ENCODE measurements at regions not wholly inside any gene's neighbourhood (a gene's known extent, or its start where the extent isn't known, plus 50 kb on each side); places are given as distances from the start of the nearest gene placed in this dataset.
A peak's percentile ranks its signal among the peaks of the same experiment; 100 is the strongest.

GRCh38 chr3:83515123-83515522 lies 1443.7 kb upstream of the CADM2 start:
- no peak for TF ChIP-seq CREB5 (CRISPR knock-in tag; IDR thresholded peaks at IDR 0.05; ENCODE audit: low read depth)
- no peak for TF ChIP-seq ESRRG (CRISPR knock-in tag; IDR thresholded peaks at IDR 0.05)
- TF ChIP-seq BACH2 (CRISPR knock-in tag; IDR thresholded peaks at IDR 0.05; ENCODE audit: borderline replicate concordance): no peak
- TF ChIP-seq PPARA (CRISPR knock-in tag; IDR thresholded peaks at IDR 0.05; ENCODE audit: borderline replicate concordance): no peak

GRCh38 chr3:83523470-83524073 lies 1435.2 kb upstream of the CADM2 start:
- ATAC-seq: peak; percentile 100

More at GRCh38 chr3:83515123-83515522, 1443.7 kb upstream of the CADM2 start:
- ATAC-seq: no peak

GRCh38 chr3:83524901-83525300 lies 1433.9 kb upstream of the CADM2 start:
- no peak for TF ChIP-seq CREB5 (CRISPR knock-in tag; IDR thresholded peaks at IDR 0.05; ENCODE audit: low read depth)
- no peak for TF ChIP-seq ZFP30 (CRISPR knock-in tag; IDR thresholded peaks at IDR 0.05)
- TF ChIP-seq ZNF70 (CRISPR knock-in tag; IDR thresholded peaks at IDR 0.05): no peak
- TF ChIP-seq SNAI2 (CRISPR knock-in tag; IDR thresholded peaks at IDR 0.05): no peak
- TF ChIP-seq GLIS3 (CRISPR knock-in tag; IDR thresholded peaks at IDR 0.05): no peak
- TF ChIP-seq ESRRG (CRISPR knock-in tag; IDR thresholded peaks at IDR 0.05): no peak
- TF ChIP-seq ISL1 (CRISPR knock-in tag; IDR thresholded peaks at IDR 0.05): no peak
- no peak for TF ChIP-seq TCF4 (CRISPR knock-in tag; IDR thresholded peaks at IDR 0.05; ENCODE audit: borderline replicate concordance)
- no peak for TF ChIP-seq CSDC2 (CRISPR knock-in tag; IDR thresholded peaks at IDR 0.05)
- TF ChIP-seq OSR1 (CRISPR knock-in tag; IDR thresholded peaks at IDR 0.05): no peak
- TF ChIP-seq TOX (CRISPR knock-in tag; IDR thresholded peaks at IDR 0.05; ENCODE audit: borderline replicate concordance): no peak
- no peak for TF ChIP-seq CSRNP3 (CRISPR knock-in tag; IDR thresholded peaks at IDR 0.05)
- no peak for TF ChIP-seq ZC3H10 (CRISPR knock-in tag; IDR thresholded peaks at IDR 0.05)
- ATAC-seq: no peak

More at GRCh38 chr3:83523470-83524073, 1435.2 kb upstream of the CADM2 start:
- TF ChIP-seq BACH2 (CRISPR knock-in tag; IDR thresholded peaks at IDR 0.05; ENCODE audit: borderline replicate concordance): no peak
- no peak for TF ChIP-seq OSR1 (CRISPR knock-in tag; IDR thresholded peaks at IDR 0.05)
- TF ChIP-seq ARNTL (CRISPR knock-in tag; IDR thresholded peaks at IDR 0.05; ENCODE audit: borderline replicate concordance, low read depth): no peak
- no peak for TF ChIP-seq CSRNP3 (CRISPR knock-in tag; IDR thresholded peaks at IDR 0.05)
- no peak for TF ChIP-seq POU6F1 (CRISPR knock-in tag; IDR thresholded peaks at IDR 0.05; ENCODE audit: borderline replicate concordance, low read depth)
- TF ChIP-seq ZC3H10 (CRISPR knock-in tag; IDR thresholded peaks at IDR 0.05): no peak
- TF ChIP-seq CREB5 (CRISPR knock-in tag; IDR thresholded peaks at IDR 0.05; ENCODE audit: low read depth): no peak
- no peak for TF ChIP-seq ZNF70 (CRISPR knock-in tag; IDR thresholded peaks at IDR 0.05)
- TF ChIP-seq TCF4 (CRISPR knock-in tag; IDR thresholded peaks at IDR 0.05; ENCODE audit: borderline replicate concordance): no peak
- no peak for TF ChIP-seq CSDC2 (CRISPR knock-in tag; IDR thresholded peaks at IDR 0.05)
- no peak for TF ChIP-seq ZFP30 (CRISPR knock-in tag; IDR thresholded peaks at IDR 0.05)
- no peak for TF ChIP-seq ZNF8 (CRISPR knock-in tag; IDR thresholded peaks at IDR 0.05)
- no peak for TF ChIP-seq ZNF565 (CRISPR knock-in tag; conservative IDR thresholded peaks at IDR 0.05; ENCODE audit: low read depth)
